Stimulated activated naive CD8-positive, alpha-beta T cell treated with anti-CD3 and anti-CD28 coated beads, Interleukin-15, amount 100 ng/mL, for 72 hours (primary cell): ENCODE measurements at regions not wholly inside any gene's neighbourhood (a gene's known extent, or its start where the extent isn't known, plus 50 kb on each side); places are given as distances from the start of the nearest gene placed in this dataset.

Experiments used
- ATAC-seq: fragments of 150-1000 bp; cut with Tn5 transposase; 2 replicates; pipeline ENCODE4 v1.10.0; 2021; ENCODE audit warnings: mild to moderate bottlenecking, moderate library complexity
- DNase-seq, 2 donors: peaks; one replicate each; pipeline ENCODE4 v3.0.0; 2021 to 2022
- H3K27ac Mint-ChIP-seq, 2 donors: one replicate each; pipeline ENCODE4 v1.8.0; 2022; ENCODE audit warnings: mild to moderate bottlenecking in 2 of 2, mixed read lengths in 2 of 2, moderate library complexity in 2 of 2
- H3K27me3 Mint-ChIP-seq: one replicate; pipeline ENCODE4 v1.8.0; 2022; ENCODE audit warnings: mixed read lengths
- H3K4me1 Mint-ChIP-seq: one replicate; pipeline ENCODE4 v1.8.0; 2022; ENCODE audit warnings: mild to moderate bottlenecking, mixed read lengths
- H3K4me3 Mint-ChIP-seq, 2 donors: one replicate each; pipeline ENCODE4 v1.8.0; 2022; ENCODE audit warnings: mild to moderate bottlenecking in 2 of 2, mixed read lengths in 2 of 2, moderate library complexity in 1 of 2
- H3K9me3 Mint-ChIP-seq, 2 donors: one replicate each; pipeline ENCODE4 v1.8.0; 2022; ENCODE audit warnings: mixed read lengths in 2 of 2

- H3K4me1 Mint-ChIP-seq = no peaks in the 10 kb centered on the region
- H3K27me3 Mint-ChIP-seq = no peaks in the 10 kb centered on the region
- H3K9me3 Mint-ChIP-seq = peaks cover 0 to 7% of the 10 kb centered on the region in 2 donors
- no peak overlapping the region for H3K27ac Mint-ChIP-seq
- no peak for DNase-seq
- no peak for ATAC-seq
- no peak overlapping the region for H3K4me3 Mint-ChIP-seq
These were observed 589.4 kb upstream of the ADGRL4 start for GRCh38 chr1:79595931-79596330.

GRCh38 chr1:79594121-79594698, 587.7 kb upstream of the ADGRL4 start:
- no peak overlapping the region for H3K27ac Mint-ChIP-seq
- DNase-seq (no peak), ATAC-seq (no peak)
- no peaks in the 10 kb centered on the region for H3K27me3 Mint-ChIP-seq
- no peak overlapping the region for H3K4me3 Mint-ChIP-seq
- H3K4me1 Mint-ChIP-seq = no peaks in the 10 kb centered on the region
- H3K9me3 Mint-ChIP-seq = peaks cover 0 to 7% of the 10 kb centered on the region in 2 donors

GRCh38 chr1:79592707-79593106, 586.2 kb upstream of the ADGRL4 start:
- Mint-ChIP-seq H3K4me1 (no peaks in the 10 kb centered on the region), H3K4me3 (no peak overlapping the region), H3K9me3 (peaks cover 0 to 6% of the 10 kb centered on the region in 2 donors), H3K27ac (no peak overlapping the region), H3K27me3 (no peaks in the 10 kb centered on the region)
- ATAC-seq (no peak), DNase-seq (no peak)

- peaks cover 0 to 15% of the 10 kb centered on the region in 2 donors for H3K9me3 Mint-ChIP-seq
- H3K27me3 Mint-ChIP-seq = no peaks in the 10 kb centered on the region
- no peak overlapping the region for H3K27ac Mint-ChIP-seq
- no peak overlapping the region for H3K4me3 Mint-ChIP-seq
- H3K4me1 Mint-ChIP-seq = no peaks in the 10 kb centered on the region
- DNase-seq (no peak), ATAC-seq (no peak)
These were observed 582.2 kb upstream of the ADGRL4 start for GRCh38 chr1:79588719-79589118.

GRCh38 chr1:79587229-79587628, 580.7 kb upstream of the ADGRL4 start:
- no peak for DNase-seq
- H3K27ac Mint-ChIP-seq = no peak overlapping the region
- H3K4me1 Mint-ChIP-seq = no peaks in the 10 kb centered on the region
- no peak overlapping the region for H3K4me3 Mint-ChIP-seq
- ATAC-seq = no peak
- peaks cover 0 to 22% of the 10 kb centered on the region in 2 donors for H3K9me3 Mint-ChIP-seq
- no peaks in the 10 kb centered on the region for H3K27me3 Mint-ChIP-seq

GRCh38 chr1:79585801-79586200, 579.3 kb upstream of the ADGRL4 start:
- ATAC-seq = no peak
- no peaks in the 10 kb centered on the region for H3K27me3 Mint-ChIP-seq
- peaks cover 5 to 22% of the 10 kb centered on the region in 2 donors for H3K9me3 Mint-ChIP-seq
- no peaks in the 10 kb centered on the region for H3K4me1 Mint-ChIP-seq
- H3K4me3 Mint-ChIP-seq = no peak overlapping the region
- no peak overlapping the region for H3K27ac Mint-ChIP-seq
- DNase-seq = no peak

- ATAC-seq (no peak), DNase-seq (no peak)
- H3K27me3 Mint-ChIP-seq = no peaks in the 10 kb centered on the region
- no peak overlapping the region for H3K27ac Mint-ChIP-seq
- H3K4me1 Mint-ChIP-seq = no peaks in the 10 kb centered on the region
- H3K4me3 Mint-ChIP-seq = no peak overlapping the region
- H3K9me3 Mint-ChIP-seq = no peaks in the 10 kb centered on the region
These were observed 568.9 kb upstream of the ADGRL4 start for GRCh38 chr1:79575424-79575823.

GRCh38 chr1:79568411-79568810, 561.9 kb upstream of the ADGRL4 start:
- no peak for DNase-seq
- no peak overlapping the region for H3K27ac Mint-ChIP-seq
- no peak overlapping the region for H3K4me3 Mint-ChIP-seq

GRCh38 chr1:79561521-79561978, 555.0 kb upstream of the ADGRL4 start:
- no peak overlapping the region for H3K4me3 Mint-ChIP-seq
- peaks cover 0 to 22% of the 10 kb centered on the region in 2 donors for H3K9me3 Mint-ChIP-seq
- no peaks in the 10 kb centered on the region for H3K27me3 Mint-ChIP-seq
- DNase-seq (no peak), ATAC-seq (peak; percentile 40)
- H3K27ac Mint-ChIP-seq = no peak overlapping the region
- no peaks in the 10 kb centered on the region for H3K4me1 Mint-ChIP-seq

More at GRCh38 chr1:79568411-79568810, 561.9 kb upstream of the ADGRL4 start:
- H3K9me3 Mint-ChIP-seq = no peaks in the 10 kb centered on the region
- no peaks in the 10 kb centered on the region for H3K27me3 Mint-ChIP-seq
- H3K4me1 Mint-ChIP-seq = no peaks in the 10 kb centered on the region
- ATAC-seq = no peak

- H3K27me3 Mint-ChIP-seq = no peaks in the 10 kb centered on the region
- no peak overlapping the region for H3K27ac Mint-ChIP-seq
- DNase-seq (no peak), ATAC-seq (no peak)
- H3K4me1 Mint-ChIP-seq = no peaks in the 10 kb centered on the region
- H3K4me3 Mint-ChIP-seq = no peak overlapping the region
- H3K9me3 Mint-ChIP-seq = peaks cover 0 to 15% of the 10 kb centered on the region in 2 donors
These were observed 549.7 kb upstream of the ADGRL4 start for GRCh38 chr1:79556189-79556588.

GRCh38 chr1:79554688-79555087, 548.2 kb upstream of the ADGRL4 start:
- ATAC-seq = no peak
- Mint-ChIP-seq H3K27me3 (no peaks in the 10 kb centered on the region), H3K9me3 (peaks cover 0 to 8% of the 10 kb centered on the region in 2 donors), H3K4me1 (no peaks in the 10 kb centered on the region), H3K4me3 (no peak overlapping the region), H3K27ac (no peak overlapping the region)
- no peak for DNase-seq

GRCh38 chr1:79551321-79551720, 544.8 kb upstream of the ADGRL4 start:
- no peak for DNase-seq

GRCh38 chr1:79550402-79550801, 543.9 kb upstream of the ADGRL4 start:
- DNase-seq (no peak), ATAC-seq (no peak)
- no peak overlapping the region for H3K4me3 Mint-ChIP-seq
- no peaks in the 10 kb centered on the region for H3K9me3 Mint-ChIP-seq
- no peak overlapping the region for H3K27ac Mint-ChIP-seq
- no peaks in the 10 kb centered on the region for H3K4me1 Mint-ChIP-seq
- no peaks in the 10 kb centered on the region for H3K27me3 Mint-ChIP-seq

More at GRCh38 chr1:79551321-79551720, 544.8 kb upstream of the ADGRL4 start:
- Mint-ChIP-seq H3K27me3 (no peaks in the 10 kb centered on the region), H3K4me3 (no peak overlapping the region), H3K9me3 (no peaks in the 10 kb centered on the region), H3K4me1 (no peaks in the 10 kb centered on the region), H3K27ac (no peak overlapping the region)
- ATAC-seq = no peak

- H3K27me3 Mint-ChIP-seq = no peaks in the 10 kb centered on the region
- H3K4me3 Mint-ChIP-seq = no peak overlapping the region
- H3K4me1 Mint-ChIP-seq = no peaks in the 10 kb centered on the region
- H3K27ac Mint-ChIP-seq = no peak overlapping the region
- DNase-seq (no peak), ATAC-seq (no peak)
- H3K9me3 Mint-ChIP-seq = no peaks in the 10 kb centered on the region
These were observed 542.7 kb upstream of the ADGRL4 start for GRCh38 chr1:79549201-79549600.

- DNase-seq (no peak), ATAC-seq (no peak)
- Mint-ChIP-seq H3K27me3 (no peaks in the 10 kb centered on the region), H3K9me3 (no peaks in the 10 kb centered on the region), H3K4me1 (no peaks in the 10 kb centered on the region), H3K4me3 (no peak overlapping the region), H3K27ac (no peak overlapping the region)
These were observed 541.0 kb upstream of the ADGRL4 start for GRCh38 chr1:79547514-79547913.

- DNase-seq (no peak), ATAC-seq (no peak)
- Mint-ChIP-seq H3K4me3 (no peak overlapping the region), H3K4me1 (no peaks in the 10 kb centered on the region), H3K27me3 (no peaks in the 10 kb centered on the region), H3K27ac (no peak overlapping the region), H3K9me3 (no peaks in the 10 kb centered on the region)
These were observed 536.9 kb upstream of the ADGRL4 start for GRCh38 chr1:79543394-79543793.

GRCh38 chr1:79539001-79539400, 532.5 kb upstream of the ADGRL4 start:
- Mint-ChIP-seq H3K9me3 (no peaks in the 10 kb centered on the region), H3K27ac (no peak overlapping the region), H3K4me1 (no peaks in the 10 kb centered on the region), H3K27me3 (no peaks in the 10 kb centered on the region), H3K4me3 (no peak overlapping the region)
- DNase-seq (no peak), ATAC-seq (no peak)
